Epidermal melanocyte (primary cell): ENCODE measurements at regions not wholly inside any gene's neighbourhood (a gene's known extent, or its start where the extent isn't known, plus 50 kb on each side); places are given as distances from the start of the nearest gene placed in this dataset.

Source experiments
- DNase-seq: peaks from one replicate; pipeline ENCODE4 v3.0.0; 2011; ENCODE audit warnings: low spot score; ENCODE audit not compliant: insufficient read length

- no peak for DNase-seq
Observed at GRCh38 chr16:86927699-86928098, 349.4 kb downstream of the FOXL1 start.

GRCh38 chr16:86928523-86929011 lies 350.2 kb downstream of the FOXL1 start:
- no peak for DNase-seq

GRCh38 chr16:86929057-86929871 lies 350.9 kb downstream of the FOXL1 start:
- DNase-seq = no peak

DNA sequence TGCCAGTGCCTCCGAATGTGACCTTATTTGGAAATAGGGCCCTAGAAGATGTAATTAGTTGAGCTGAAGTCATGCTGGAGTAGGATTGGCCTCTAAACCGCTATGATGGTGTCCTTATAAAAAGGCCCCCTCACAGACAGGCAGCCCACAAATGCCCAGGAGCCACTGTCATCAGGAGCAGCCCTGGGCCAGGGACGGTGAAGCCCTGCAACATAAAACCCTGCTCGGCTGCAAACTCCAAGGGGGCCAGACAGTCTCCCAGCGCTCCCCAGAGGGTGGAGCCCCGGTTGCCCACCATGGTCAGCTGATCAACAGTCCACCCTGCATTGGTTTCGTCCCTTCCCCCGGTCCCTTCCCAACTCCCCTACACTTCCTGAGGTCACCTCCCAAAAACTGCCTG lies 351.7 kb downstream of the FOXL1 start:
- DNase-seq = no peak

- DNase-seq = no peak
Observed at GRCh38 chr16:86930663-86931373, 352.5 kb downstream of the FOXL1 start.

GRCh38 chr16:86931410-86931941 lies 353.1 kb downstream of the FOXL1 start:
- no peak for DNase-seq

GRCh38 chr16:86932130-86932982 lies 354.0 kb downstream of the FOXL1 start:
- DNase-seq = no peak

GRCh38 chr16:86934581-86935375 lies 356.4 kb downstream of the FOXL1 start:
- DNase-seq = no peak

DNA sequence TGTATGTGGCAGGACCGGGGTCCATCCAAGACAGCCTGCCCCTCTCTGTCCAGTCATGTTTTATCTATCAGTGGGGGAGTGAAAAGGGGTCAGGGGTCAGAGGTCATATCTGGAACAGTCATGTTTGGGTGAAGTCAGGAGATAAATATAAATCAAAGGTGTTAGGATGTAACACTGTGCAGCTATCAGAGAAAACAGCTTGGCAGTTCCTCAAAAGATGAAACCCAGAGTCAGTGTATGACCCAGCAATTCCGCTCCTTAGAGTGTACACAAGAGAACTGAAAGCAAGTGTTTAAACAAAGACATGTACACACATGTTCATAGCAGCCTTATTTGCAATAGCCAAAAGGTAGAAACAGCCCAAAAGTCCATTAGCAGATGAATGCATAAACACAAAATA lies 361.3 kb downstream of the FOXL1 start:
- DNase-seq = no peak

GRCh38 chr16:86941731-86942130 lies 363.4 kb downstream of the FOXL1 start:
- no peak for DNase-seq

GRCh38 chr16:86942151-86943051 lies 364.1 kb downstream of the FOXL1 start:
- peak; percentile 67 for DNase-seq

DNA sequence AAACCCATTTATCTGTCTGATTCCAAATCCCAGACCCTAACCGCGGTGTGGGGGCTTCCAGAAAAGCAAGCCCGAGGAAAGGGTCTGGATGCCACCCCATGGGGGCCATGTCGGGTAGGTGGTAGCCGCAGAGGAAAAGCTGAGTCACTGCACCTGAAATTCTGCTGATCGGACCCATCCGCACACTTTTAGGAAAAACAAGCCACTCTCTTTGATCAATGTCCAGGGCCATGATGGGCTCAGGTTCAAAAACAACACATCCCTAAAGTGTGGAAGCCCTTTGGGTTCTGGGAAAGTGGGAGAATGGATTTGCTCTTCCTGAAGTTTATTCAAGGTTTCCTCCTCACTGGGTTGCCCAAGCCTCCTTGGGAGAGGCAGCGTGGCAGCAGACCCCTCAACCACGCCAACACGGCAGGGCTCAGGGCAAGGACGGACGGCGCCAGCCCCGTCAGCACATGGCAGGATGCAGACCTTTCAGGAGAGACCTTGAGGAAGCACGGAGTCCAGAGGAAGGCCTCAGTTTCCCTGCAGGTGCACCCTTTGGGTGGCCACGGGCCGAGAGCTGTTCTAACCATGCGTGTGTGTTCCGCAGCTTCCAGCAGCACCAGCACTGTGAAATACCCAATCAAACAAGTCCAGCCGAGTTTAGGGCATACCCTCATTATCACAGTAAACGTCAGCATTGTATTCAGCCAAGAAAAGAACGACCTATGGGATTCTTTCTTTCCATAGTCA lies 367.0 kb downstream of the FOXL1 start:
- DNase-seq = no peak

DNA sequence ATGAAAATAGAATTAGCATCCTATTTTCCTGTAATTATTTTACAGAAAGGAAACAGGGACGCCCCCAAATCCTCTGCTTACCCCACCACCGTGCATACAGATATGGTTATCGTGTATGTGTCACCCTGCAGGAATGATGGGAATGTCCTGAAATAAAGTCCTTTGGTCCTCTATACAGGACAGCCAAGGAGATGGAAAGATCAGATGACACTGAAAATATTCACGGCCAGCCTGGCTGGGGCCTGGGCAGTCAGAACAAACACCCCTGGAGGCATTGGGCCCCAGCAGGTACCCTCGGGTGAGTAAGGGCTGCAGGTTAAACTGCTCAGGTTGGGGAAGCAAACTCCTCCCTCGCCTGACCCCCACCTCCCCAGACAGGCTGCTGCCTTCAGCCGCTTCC lies 368.0 kb downstream of the FOXL1 start:
- DNase-seq = no peak

DNA sequence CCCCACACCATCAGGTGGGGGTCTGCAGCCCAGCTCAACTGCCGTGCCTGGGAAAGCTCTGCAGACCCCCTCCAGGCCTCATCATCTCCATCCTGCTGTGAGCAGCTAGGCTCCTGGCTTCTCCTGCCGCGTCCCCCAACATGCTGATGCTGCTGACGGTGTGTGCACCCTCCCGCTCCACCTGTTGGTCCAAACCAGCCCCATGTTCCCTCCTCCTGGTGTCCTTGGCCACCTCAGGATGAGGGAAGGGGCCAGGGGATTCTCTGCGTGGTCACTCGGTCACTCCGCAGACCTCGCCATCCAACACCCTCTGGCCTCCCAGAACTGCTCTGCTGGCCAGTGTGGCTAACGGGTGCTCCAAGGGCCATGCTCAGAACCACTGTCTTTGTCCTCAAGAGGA lies 368.6 kb downstream of the FOXL1 start:
- no peak for DNase-seq

DNA sequence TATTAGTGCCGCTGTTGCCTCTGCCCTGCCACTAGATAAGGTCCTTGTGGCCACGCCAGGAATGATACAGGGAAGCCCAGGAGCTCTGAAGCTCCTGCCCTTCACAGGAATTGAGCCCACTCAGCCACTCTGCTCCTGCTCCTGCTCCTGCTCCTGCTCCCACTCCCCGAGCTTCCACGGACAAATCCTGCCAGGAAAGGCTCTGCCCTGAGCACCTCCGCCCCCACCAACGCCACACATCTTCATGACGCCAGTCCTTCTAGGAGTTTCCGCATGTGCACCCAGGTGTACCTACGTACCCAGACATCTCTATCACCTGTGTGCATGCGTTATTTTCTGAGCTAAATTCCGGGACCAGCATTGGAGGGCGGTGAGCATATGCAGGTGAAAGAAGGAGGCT lies 369.1 kb downstream of the C16orf95 start:
- no peak for DNase-seq

DNA sequence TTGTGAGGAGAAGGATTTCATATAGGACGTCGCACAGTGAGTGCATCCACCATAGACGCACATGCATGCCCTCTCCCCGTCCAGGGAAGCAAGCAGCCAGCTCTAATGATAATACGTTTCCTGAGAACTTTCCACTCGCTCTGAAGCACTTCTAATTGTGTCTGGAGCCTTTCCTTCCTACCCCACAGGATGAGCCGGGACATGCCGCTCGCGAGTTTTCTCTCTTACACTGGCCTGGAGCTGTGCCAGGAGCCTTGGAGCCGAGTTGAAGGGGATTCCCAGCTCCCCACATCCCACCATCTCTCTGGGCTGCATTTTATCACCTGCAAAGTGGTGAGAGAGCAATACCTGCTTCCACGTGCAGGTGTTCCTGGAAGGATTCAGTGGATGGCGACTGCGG lies 368.1 kb downstream of the C16orf95 start:
- DNase-seq = no peak

DNA sequence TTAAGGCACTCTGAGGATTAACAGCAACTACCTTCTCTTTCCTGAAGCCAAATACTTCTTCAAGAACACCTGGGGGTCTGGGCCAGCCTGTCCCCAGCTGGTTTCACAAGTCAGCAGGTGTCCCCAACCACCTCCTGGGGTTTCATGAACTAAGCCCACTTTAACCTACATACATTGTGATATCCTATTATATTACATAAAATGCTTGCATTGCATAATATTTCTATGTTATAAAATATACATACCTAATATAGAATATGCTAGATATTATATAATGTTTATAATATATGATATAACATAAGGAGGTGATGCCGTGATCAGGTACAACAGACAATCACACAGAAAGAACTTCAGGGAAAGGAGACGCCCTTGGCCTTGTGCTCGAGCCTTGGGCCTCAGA lies 367.6 kb downstream of the C16orf95 start:
- DNase-seq = no peak

- DNase-seq = no peak
Observed at GRCh38 chr16:86951041-86951822, 366.0 kb downstream of the C16orf95 start.
